SK-N-SH (cell line): ENCODE measurements at regions not wholly inside any gene's neighbourhood (a gene's known extent, or its start where the extent isn't known, plus 50 kb on each side); places are given as distances from the start of the nearest gene placed in this dataset.
A peak's percentile ranks its signal among the peaks of the same experiment; 100 is the strongest.

Experiments used
- CTCF ChIA-PET: fragments of 300-600, 350-600 bp; formaldehyde crosslinking; extraction: SDS; loops from one replicate; lab custom pipeline; 2021; lab: Yijun Ruan, JAX
- POLR2A ChIA-PET: fragments of 350-600 bp; sonication (Branson Sonifier 250); formaldehyde crosslinking; extraction: SDS; loops from one replicate; lab custom pipeline; 2020; ENCODE audit warnings: antibody characterized with exemption, inconsistent platforms; lab: Yijun Ruan, JAX
- DNase-seq: peaks from one replicate; pipeline ENCODE4 v3.0.0; 2012
- H2AFZ ChIP-seq: fragments of 200-600 bp; sonication (generic); 2 replicates; pipeline ENCODE4 v1.8.1; 2016; ENCODE audit warnings: antibody characterized with exemption, mild to moderate bottlenecking, low read depth
- H3F3A ChIP-seq: fragments of 200-600 bp; sonication (generic); replicated peaks from 2 replicates; pipeline ENCODE3; 2016; ENCODE audit warnings: antibody characterized with exemption, mild to moderate bottlenecking; ENCODE audit not compliant: insufficient read depth
- H3K27ac ChIP-seq, 2 experiments: fragments of 200-500 bp in 1 of 2; fragments of 200-600 bp in 1 of 2; sonication (Bioruptor generic) in 1 of 2; sonication (generic), shearing (Covaris generic) in 1 of 2; 2 replicates each; pipeline versions ENCODE4 v1.5.1 to v1.6.1; 2014 to 2016; ENCODE audit warnings: low read depth in 2 of 2, inconsistent platforms in 1 of 2, low read length in 1 of 2, mild to moderate bottlenecking in 1 of 2, mixed read lengths in 1 of 2
- H3K27me3 ChIP-seq: fragments of 200-600 bp; sonication (generic), shearing (Covaris generic); 2 replicates; pipeline ENCODE4 v1.6.1; 2016; ENCODE audit warnings: mixed run types; ENCODE audit not compliant: insufficient read depth
- H3K36me3 ChIP-seq, 2 experiments: fragments of 200-500 bp in 1 of 2; fragments of 200-600 bp in 1 of 2; sonication (Bioruptor generic) in 1 of 2; sonication (generic) in 1 of 2; replicated peaks in 1 of 2; 2 replicates each; pipeline versions ENCODE3 to v1.5.1; 2014 to 2016; ENCODE audit warnings: low read length in 1 of 2, mild to moderate bottlenecking in 1 of 2; ENCODE audit not compliant: insufficient read depth in 2 of 2, control insufficient read depth in 1 of 2
- H3K4me1 ChIP-seq, 2 experiments: fragments of 200-500 bp in 1 of 2; fragments of 200-600 bp in 1 of 2; sonication (Bioruptor generic) in 1 of 2; sonication (generic), shearing (Covaris generic) in 1 of 2; 2 replicates each; pipeline versions ENCODE4 v1.5.1 to v1.6.1; 2014 to 2016; ENCODE audit warnings: low read depth in 1 of 2, low read length in 1 of 2, mixed run types in 1 of 2; ENCODE audit not compliant: insufficient read depth in 2 of 2, control insufficient read depth in 1 of 2
- H3K4me2 ChIP-seq: fragments of 200-600 bp; sonication (generic), shearing (Covaris generic); 2 replicates; pipeline ENCODE4 v1.6.1; 2017; ENCODE audit warnings: mixed run types
- H3K4me3 ChIP-seq, 2 experiments: fragments of 200-500 bp in 1 of 2; fragments of 200-600 bp in 1 of 2; sonication (Bioruptor generic) in 1 of 2; sonication (generic), shearing (Covaris generic) in 1 of 2; 2 replicates each; pipeline versions ENCODE4 v1.5.1 to v1.8.1; 2014 to 2016; ENCODE audit warnings: low read depth in 2 of 2, inconsistent platforms in 1 of 2, low read length in 1 of 2, mild to moderate bottlenecking in 1 of 2, mixed read lengths in 1 of 2, moderate library complexity in 1 of 2
- H3K79me2 ChIP-seq: fragments of 200-600 bp; sonication (generic); 2 replicates; pipeline ENCODE4 v1.8.1; 2017; ENCODE audit warnings: mild to moderate bottlenecking; ENCODE audit not compliant: insufficient read depth
- H3K9ac ChIP-seq: fragments of 200-600 bp; sonication (generic); 2 replicates; pipeline ENCODE4 v1.6.1; 2017; ENCODE audit warnings: mixed run types
- H3K9me2 ChIP-seq: fragments of 200-600 bp; sonication (generic); 2 replicates; pipeline ENCODE4 v1.6.1; 2017; ENCODE audit warnings: mixed run types
- H3K9me3 ChIP-seq: fragments of 200-600 bp; sonication (generic); 2 replicates; pipeline ENCODE4 v1.6.1; 2017; ENCODE audit warnings: mixed run types, mild to moderate bottlenecking, moderate library complexity
- H4K20me1 ChIP-seq: fragments of 200-600 bp; sonication (generic); 2 replicates; pipeline ENCODE4 v1.6.1; 2017; ENCODE audit warnings: mild to moderate bottlenecking, mixed run types; ENCODE audit not compliant: insufficient read depth
- CHD2 ChIP-seq: fragments of 150-350 bp; IDR thresholded peaks from 2 replicates; pipeline ENCODE4 v1.6.1; 2018; ENCODE audit warnings: low read length; ENCODE audit not compliant: partially characterized antibody
- ELF1 ChIP-seq: IDR thresholded peaks from 2 replicates; pipeline ENCODE4 v1.4.0; 2012
- EZH2phosphoT487 ChIP-seq: fragments of 200-600 bp; sonication (generic); IDR thresholded peaks from 2 replicates; pipeline ENCODE4 v1.6.1; 2017; ENCODE audit warnings: low read depth, mixed run types, mild to moderate bottlenecking, antibody characterized with exemption, moderate library complexity, borderline replicate concordance
- FOXM1 ChIP-seq: IDR thresholded peaks from 2 replicates; pipeline ENCODE4 v1.4.0; 2012; ENCODE audit warnings: low read depth, mild to moderate bottlenecking
- GATA2 ChIP-seq: sonication (generic); formaldehyde crosslinking; IDR thresholded peaks from 2 replicates; pipeline ENCODE4 v1.5.0; 2020; ENCODE audit warnings: mild to moderate bottlenecking, missing genetic modification reagents
- IRF3 ChIP-seq: fragments of 150-350 bp; IDR thresholded peaks from 2 replicates; pipeline ENCODE4 v1.6.1; 2016; ENCODE audit warnings: mild to moderate bottlenecking, low read depth, low read length
- JUND ChIP-seq: IDR thresholded peaks from 2 replicates; pipeline ENCODE4 v1.4.0; 2012
- NFIC ChIP-seq: IDR thresholded peaks from 2 replicates; pipeline ENCODE4 v1.4.0; 2012; ENCODE audit warnings: borderline replicate concordance
- POLR2AphosphoS5 ChIP-seq: IDR thresholded peaks from 2 replicates; pipeline ENCODE4 v1.6.1; 2012; ENCODE audit warnings: low read depth, low read length
- RCOR1 ChIP-seq: fragments of 150-350 bp; IDR thresholded peaks from 2 replicates; pipeline ENCODE4 v1.6.1; 2017; ENCODE audit warnings: antibody characterized with exemption, low read length
- TAF1 ChIP-seq: IDR thresholded peaks from 2 replicates; pipeline ENCODE4 v1.6.1; 2012; ENCODE audit warnings: low read depth, mild to moderate bottlenecking, low read length, moderate library complexity, borderline replicate concordance
- TCF12 ChIP-seq: IDR thresholded peaks from 2 replicates; pipeline ENCODE4 v1.4.0; 2012
- TEAD4 ChIP-seq: IDR thresholded peaks from 2 replicates; pipeline ENCODE4 v1.4.0; 2012; ENCODE audit warnings: mild to moderate bottlenecking, borderline replicate concordance; ENCODE audit not compliant: insufficient read depth
- USF2 ChIP-seq: fragments of 150-350 bp; IDR thresholded peaks from 2 replicates; pipeline ENCODE4 v1.6.1; 2017; ENCODE audit warnings: antibody characterized with exemption, low read length, low read depth, borderline replicate concordance
- YY1 ChIP-seq: IDR thresholded peaks from 2 replicates; pipeline ENCODE4 v1.4.0; 2012; ENCODE audit warnings: low read depth, mild to moderate bottlenecking
- WGBS: methylation state at CpG from one replicate; pipeline ENCODE4 v1.1.6; 2017; ENCODE audit warnings: low lambda C conversion rate; 5-methylcytosine and 5-hydroxymethylcytosine counted together

GRCh38 chr5:21221616-21222015, 1233.6 kb upstream of the CDH18 start:
- POLR2A ChIA-PET, result no interaction called here

GRCh38 chr5:21219966-21220365, 1232.0 kb upstream of the CDH18 start:
- DNase-seq, result peak; percentile 2
- no peaks in the 10 kb centered on the region for H3K9me2 ChIP-seq
- no peaks in the 10 kb centered on the region for H3K79me2 ChIP-seq
- no peak overlapping the region for H3K4me2 ChIP-seq
- ChIA-PET CTCF (no interaction called here), POLR2A (no interaction called here)
- no peak overlapping the region for H3K4me3 ChIP-seq
- no peaks in the 10 kb centered on the region for H3K4me1 ChIP-seq
- H3K9me3 ChIP-seq, result no peaks in the 10 kb centered on the region
- no peaks in the 10 kb centered on the region for H3F3A ChIP-seq
- WGBS, result 11% methylated on average over 2 of the region's 2 CpGs
- TF ChIP-seq CHD2 (no peak), GATA2 (CRISPR knock-in tag) (peak; percentile 31; the same call in 1 of the 2 replicates)
- H3K27me3 ChIP-seq, result no peaks in the 10 kb centered on the region
- H3K9ac ChIP-seq, result no peak overlapping the region
- H3K27ac ChIP-seq, result no peak overlapping the region
- H4K20me1 ChIP-seq, result no peaks in the 10 kb centered on the region
- no peaks in the 10 kb centered on the region for H3K36me3 ChIP-seq
- no peak overlapping the region for H2AFZ ChIP-seq

More at GRCh38 chr5:21221616-21222015, 1233.6 kb upstream of the CDH18 start:
- CTCF ChIA-PET, result interaction anchor here (1.8 kb wide), 1 partner anchor 33 kb away, joined by 3 read pairs; no protein-coding TSS in a partner anchor
- Histone ChIP-seq H3K9me3 (no peaks in the 10 kb centered on the region), H2AFZ (no peak overlapping the region), H4K20me1 (no peaks in the 10 kb centered on the region), H3K27me3 (no peaks in the 10 kb centered on the region), H3K79me2 (no peaks in the 10 kb centered on the region), H3F3A (no peaks in the 10 kb centered on the region), H3K4me3 (no peak overlapping the region), H3K4me1 (no peaks in the 10 kb centered on the region), H3K9me2 (no peaks in the 10 kb centered on the region), H3K36me3 (no peaks in the 10 kb centered on the region), H3K4me2 (no peak overlapping the region), H3K9ac (no peak overlapping the region), H3K27ac (no peak overlapping the region)
- 23% methylated on average over 1 of the region's 1 CpG for WGBS
- no peak for TF ChIP-seq CHD2
- TF ChIP-seq FOXM1, result no peak
- no peak for TF ChIP-seq RCOR1
- TF ChIP-seq TEAD4, result no peak
- TF ChIP-seq YY1, result no peak
- no peak for TF ChIP-seq JUND
- TF ChIP-seq NFIC, result no peak
- no peak for TF ChIP-seq EZH2phosphoT487
- no peak for TF ChIP-seq USF2
- TF ChIP-seq IRF3, result no peak
- no peak for TF ChIP-seq POLR2AphosphoS5
- TF ChIP-seq TCF12, result no peak
- TF ChIP-seq TAF1, result no peak
- no peak for TF ChIP-seq ELF1
- TF ChIP-seq GATA2 (CRISPR knock-in tag), result no peak
- DNase-seq, result no peak
